H1 (cell line): ENCODE measurements at regions not wholly inside any gene's neighbourhood (a gene's known extent, or its start where the extent isn't known, plus 50 kb on each side); places are given as distances from the start of the nearest gene placed in this dataset.
"Not testable (repeated sequence)": the region's sequence is repeated elsewhere in the genome, so short reads cannot be mapped to it uniquely, and the experiment has no call there.

Experiments used
- EP300 ChIP-seq, 2 experiments: IDR thresholded peaks; 1 replicate in 1 of 2; 2 replicates in 1 of 2; pipeline ENCODE4 v1.6.1; 2011 to 2012; ENCODE audit warnings: low read depth in 2 of 2, low read length in 2 of 2, mild to moderate bottlenecking in 2 of 2, borderline replicate concordance in 1 of 2, inconsistent platforms in 1 of 2, moderate library complexity in 1 of 2
- KDM4A ChIP-seq: IDR thresholded peaks from one replicate; pipeline ENCODE4 v1.7.1; 2012; ENCODE audit warnings: low read depth, mild to moderate bottlenecking, moderate library complexity, low read length, inconsistent platforms; ENCODE audit not compliant: severe bottlenecking
- MAFK ChIP-seq: IDR thresholded peaks from 2 replicates; pipeline ENCODE4 v1.6.1; 2012; ENCODE audit warnings: low read depth, mild to moderate bottlenecking, improper control_type of control experiment, low read length
- POLR2AphosphoS5 ChIP-seq: IDR thresholded peaks from 2 replicates; pipeline ENCODE4 v1.6.1; 2011; ENCODE audit warnings: low read depth, low read length
- RFX5 ChIP-seq: IDR thresholded peaks from 2 replicates; pipeline ENCODE4 v1.6.1; 2011; ENCODE audit warnings: low read depth, low read length, improper control_type of control experiment, borderline replicate concordance
- SRF ChIP-seq: IDR thresholded peaks from 2 replicates; pipeline ENCODE4 v1.6.1; 2011; ENCODE audit warnings: mild to moderate bottlenecking, low read depth, low read length, moderate library complexity
- YY1 ChIP-seq: IDR thresholded peaks from 2 replicates; pipeline ENCODE4 v1.6.1; 2011; ENCODE audit warnings: low read depth, mild to moderate bottlenecking, low read length
- TF ChIP-seq, protein P1 (sequence below): IDR thresholded peaks from 2 replicates; pipeline ENCODE4 v1.6.1; 2011; ENCODE audit warnings: low read depth, mild to moderate bottlenecking, low read length; ENCODE audit not compliant: insufficient read depth
- TF ChIP-seq, protein P2 (sequence below), 3 experiments: IDR thresholded peaks; 1 replicate in 2 of 3; 2 replicates in 1 of 3; pipeline versions ENCODE4 v1.5.1 to v1.6.1; 2011; ENCODE audit warnings: low read length in 3 of 3, mild to moderate bottlenecking in 3 of 3, inconsistent platforms in 2 of 3, low read depth in 1 of 3, moderate library complexity in 1 of 3; ENCODE audit not compliant: insufficient read depth in 1 of 3; ENCODE audit errors: control extremely low read depth in 1 of 3

DNA sequence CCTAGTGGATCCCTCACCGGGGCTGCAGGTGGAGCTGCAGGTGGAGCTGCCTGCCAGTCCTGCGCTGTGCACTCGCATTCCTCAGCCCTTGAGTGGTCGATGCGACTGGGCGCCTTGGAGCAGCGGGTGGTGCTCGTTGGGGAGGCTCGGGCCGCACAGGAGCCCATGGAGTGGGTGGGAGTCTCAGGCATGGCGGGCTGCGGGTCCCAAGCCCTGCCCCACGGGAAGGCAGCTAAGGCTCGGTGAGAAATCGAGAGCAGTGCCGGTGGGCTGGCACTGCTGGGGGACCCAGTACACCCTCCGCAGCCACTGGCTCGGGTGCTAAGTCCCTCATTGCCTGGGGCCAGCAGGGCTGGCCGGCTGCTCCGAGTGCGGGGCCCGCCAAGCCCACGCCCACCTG, 351.8 kb upstream of the CITED2 start:
- not testable (repeated sequence) for TF ChIP-seq POLR2AphosphoS5; EP300 (IDR thresholded peaks at IDR 0.05; ENCODE audit: borderline replicate concordance in 1 of 2, low read depth in 2 of 2, low read length in 2 of 2); MAFK; KDM4A; YY1; RFX5; SRF
- TF ChIP-seq, protein P1, sequence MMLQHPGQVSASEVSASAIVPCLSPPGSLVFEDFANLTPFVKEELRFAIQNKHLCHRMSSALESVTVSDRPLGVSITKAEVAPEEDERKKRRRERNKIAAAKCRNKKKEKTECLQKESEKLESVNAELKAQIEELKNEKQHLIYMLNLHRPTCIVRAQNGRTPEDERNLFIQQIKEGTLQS, result not testable (repeated sequence)
- TF ChIP-seq, protein P2, sequence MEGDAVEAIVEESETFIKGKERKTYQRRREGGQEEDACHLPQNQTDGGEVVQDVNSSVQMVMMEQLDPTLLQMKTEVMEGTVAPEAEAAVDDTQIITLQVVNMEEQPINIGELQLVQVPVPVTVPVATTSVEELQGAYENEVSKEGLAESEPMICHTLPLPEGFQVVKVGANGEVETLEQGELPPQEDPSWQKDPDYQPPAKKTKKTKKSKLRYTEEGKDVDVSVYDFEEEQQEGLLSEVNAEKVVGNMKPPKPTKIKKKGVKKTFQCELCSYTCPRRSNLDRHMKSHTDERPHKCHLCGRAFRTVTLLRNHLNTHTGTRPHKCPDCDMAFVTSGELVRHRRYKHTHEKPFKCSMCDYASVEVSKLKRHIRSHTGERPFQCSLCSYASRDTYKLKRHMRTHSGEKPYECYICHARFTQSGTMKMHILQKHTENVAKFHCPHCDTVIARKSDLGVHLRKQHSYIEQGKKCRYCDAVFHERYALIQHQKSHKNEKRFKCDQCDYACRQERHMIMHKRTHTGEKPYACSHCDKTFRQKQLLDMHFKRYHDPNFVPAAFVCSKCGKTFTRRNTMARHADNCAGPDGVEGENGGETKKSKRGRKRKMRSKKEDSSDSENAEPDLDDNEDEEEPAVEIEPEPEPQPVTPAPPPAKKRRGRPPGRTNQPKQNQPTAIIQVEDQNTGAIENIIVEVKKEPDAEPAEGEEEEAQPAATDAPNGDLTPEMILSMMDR (IDR thresholded peaks at IDR 0.05; ENCODE audit: control extremely low read depth in 1 of 3, insufficient read depth in 1 of 3, low read depth in 1 of 3, low read length in 3 of 3), result not testable (repeated sequence)
